SJSA1 (cell line): ENCODE measurements at regions not wholly inside any gene's neighbourhood (a gene's known extent, or its start where the extent isn't known, plus 50 kb on each side); places are given as distances from the start of the nearest gene placed in this dataset.

Experiments
- DNase-seq, 2 experiments: peaks; one replicate each; pipeline ENCODE4 v3.0.0-alpha.2; 2015 to 2020; ENCODE audit warnings: low spot score in 2 of 2, low read depth in 1 of 2
- H3K27ac ChIP-seq: fragments of 250-450 bp; sonication (Bioruptor Pico); 2 replicates; pipeline ENCODE4 v1.5.1; 2020; ENCODE audit warnings: mild to moderate bottlenecking, moderate library complexity
- H3K27me3 ChIP-seq: fragments of 250-450 bp; sonication (Bioruptor Pico); replicated peaks from 2 replicates; pipeline ENCODE4 v1.5.1; 2020; ENCODE audit warnings: mild to moderate bottlenecking, moderate library complexity
- H3K36me3 ChIP-seq: fragments of 250-450 bp; sonication (Bioruptor Pico); 2 replicates; pipeline ENCODE4 v1.5.1; 2020; ENCODE audit warnings: mild to moderate bottlenecking
- H3K4me1 ChIP-seq: fragments of 250-450 bp; sonication (Bioruptor Pico); replicated peaks from 2 replicates; pipeline ENCODE4 v1.6.1; 2021; ENCODE audit warnings: mild to moderate bottlenecking
- H3K4me3 ChIP-seq: fragments of 250-450 bp; sonication (Bioruptor Pico); 2 replicates; pipeline ENCODE4 v1.5.1; 2020; ENCODE audit warnings: mild to moderate bottlenecking
- H3K9me3 ChIP-seq: fragments of 250-450 bp; sonication (Bioruptor Pico); replicated peaks from 2 replicates; pipeline ENCODE4 v1.5.1; 2020; ENCODE audit warnings: mild to moderate bottlenecking

DNA sequence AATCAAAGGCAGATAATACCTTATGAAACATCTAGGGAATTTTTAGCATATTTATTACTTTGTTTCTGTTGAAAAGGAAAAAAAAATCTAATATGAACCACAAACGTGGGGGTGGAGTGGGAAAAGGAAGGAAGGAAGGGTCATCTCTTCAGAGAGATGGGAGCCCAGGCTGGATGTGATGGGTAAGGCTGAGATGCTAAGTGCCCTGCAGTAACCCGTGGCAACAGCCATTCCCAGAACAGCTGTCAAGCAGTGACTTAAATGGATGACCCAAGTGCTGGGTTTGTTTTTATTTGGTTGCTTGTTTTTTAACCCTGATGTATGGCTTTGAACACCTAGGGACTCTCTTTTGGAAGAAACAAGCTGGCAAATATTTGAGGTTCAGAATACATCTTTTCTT is 50.7 kb upstream of the KLF7 start:
- Histone ChIP-seq H3K4me1 (peaks cover 12% of the 10 kb centered on the region), H3K36me3 (no peaks in the 10 kb centered on the region)
- DNase-seq = no peak

DNA sequence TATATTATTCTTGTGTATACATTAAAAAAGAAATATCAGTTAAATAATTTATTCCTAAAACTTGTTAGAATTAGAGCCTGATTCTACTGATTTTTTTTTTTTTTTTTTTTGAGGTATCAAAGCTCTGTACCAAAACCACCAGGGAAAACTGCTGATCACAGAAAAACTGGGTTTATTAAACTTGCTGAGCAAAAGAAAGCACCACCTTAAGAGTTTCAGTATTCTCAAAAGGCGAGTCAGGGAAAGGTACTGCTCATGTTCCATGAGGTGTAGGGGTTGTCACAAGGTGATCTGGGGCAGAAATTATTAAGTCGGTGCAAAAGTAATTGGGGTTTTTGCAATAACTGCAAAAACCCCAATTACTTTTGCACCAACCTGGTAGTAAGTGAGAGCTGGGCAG is 51.7 kb upstream of the KLF7 start:
- DNase-seq = no peak
- Histone ChIP-seq H3K4me1 (peaks cover 12% of the 10 kb centered on the region), H3K4me3 (no peak overlapping the region), H3K36me3 (no peaks in the 10 kb centered on the region), H3K27ac (no peak overlapping the region), H3K9me3 (no peaks in the 10 kb centered on the region), H3K27me3 (no peaks in the 10 kb centered on the region)

More for the DNA sequence above, 50.7 kb upstream of the KLF7 start:
- no peak overlapping the region for H3K4me3 ChIP-seq
- no peaks in the 10 kb centered on the region for H3K27me3 ChIP-seq
- H3K27ac ChIP-seq = no peak overlapping the region
- H3K9me3 ChIP-seq = no peaks in the 10 kb centered on the region

DNA sequence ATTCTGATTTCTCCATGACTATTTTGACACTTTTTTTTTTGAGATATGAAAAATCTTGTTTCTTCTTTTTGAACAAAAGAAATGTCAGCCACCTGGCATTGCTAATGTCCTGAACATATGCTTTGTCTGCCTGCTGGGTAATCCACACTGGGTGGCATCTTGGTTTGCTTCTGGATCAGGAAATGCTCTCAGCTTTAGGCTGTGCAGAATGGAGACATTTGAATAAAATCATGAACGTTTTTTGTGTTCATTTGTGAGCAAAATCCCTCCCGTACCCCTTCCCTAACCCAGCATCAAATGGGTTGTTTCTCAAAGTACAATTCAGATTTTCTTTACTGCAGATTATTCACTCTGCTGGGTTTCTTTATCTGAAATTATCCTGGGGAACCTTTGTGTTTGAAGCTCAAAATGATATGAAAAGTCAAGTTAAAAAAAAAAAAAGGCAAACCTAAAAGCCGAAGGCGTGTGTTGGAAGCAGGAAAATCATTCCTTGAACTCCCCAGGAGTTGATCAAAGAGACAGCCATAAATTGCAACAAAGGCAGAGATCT is 53.4 kb upstream of the KLF7 start:
- no peaks in the 10 kb centered on the region for H3K27me3 ChIP-seq
- no peaks in the 10 kb centered on the region for H3K36me3 ChIP-seq
- H3K4me3 ChIP-seq = no peak overlapping the region
- H3K4me1 ChIP-seq = peaks cover 21% of the 10 kb centered on the region
- no peak for DNase-seq
- no peak overlapping the region for H3K27ac ChIP-seq
- no peaks in the 10 kb centered on the region for H3K9me3 ChIP-seq

DNA sequence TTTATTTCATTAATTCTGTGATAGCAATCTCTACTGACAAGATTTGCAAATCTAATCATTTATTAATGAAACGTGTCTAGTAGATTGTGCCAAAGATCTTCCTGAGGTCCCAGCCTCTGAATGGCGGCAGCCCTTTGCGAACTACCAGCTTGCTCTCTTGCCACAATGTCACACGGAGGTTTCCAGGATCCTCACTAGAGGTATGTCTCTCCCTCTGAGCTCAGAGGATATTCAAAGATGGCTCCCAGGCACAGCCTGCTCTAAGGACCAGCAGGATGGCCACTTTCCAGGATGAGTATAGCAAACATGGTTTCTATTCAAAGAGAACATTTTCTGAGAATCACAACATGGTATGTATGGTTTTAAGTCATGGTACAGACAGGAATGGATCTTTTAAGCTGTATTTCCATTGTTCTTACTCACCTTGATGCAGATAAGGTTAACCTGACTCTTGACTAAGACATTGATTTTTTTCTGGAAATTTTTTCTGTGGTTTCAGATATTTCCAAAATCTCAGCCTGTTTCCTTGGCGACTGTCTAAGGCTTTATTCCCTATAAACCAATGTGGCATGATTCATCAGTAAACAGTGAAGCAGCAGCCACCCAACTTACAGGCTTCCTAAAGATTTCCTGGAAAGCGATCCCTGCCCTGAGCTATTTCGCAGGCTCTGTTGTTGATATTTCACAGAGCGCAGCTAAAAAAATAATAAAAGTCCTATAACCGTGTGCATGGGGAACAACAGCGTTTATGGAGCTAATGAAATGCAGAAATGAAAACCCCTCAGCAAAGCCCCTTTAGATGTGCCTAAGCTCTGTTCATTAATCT is 54.1 kb upstream of the KLF7 start:
- DNase-seq = peak; percentile 60 to 64
- peaks cover 21% of the 10 kb centered on the region for H3K4me1 ChIP-seq
- no peak overlapping the region for H3K4me3 ChIP-seq
- no peaks in the 10 kb centered on the region for H3K9me3 ChIP-seq
- H3K27ac ChIP-seq = peak overlapping the region; percentile 57
- no peaks in the 10 kb centered on the region for H3K36me3 ChIP-seq
- no peaks in the 10 kb centered on the region for H3K27me3 ChIP-seq

DNA sequence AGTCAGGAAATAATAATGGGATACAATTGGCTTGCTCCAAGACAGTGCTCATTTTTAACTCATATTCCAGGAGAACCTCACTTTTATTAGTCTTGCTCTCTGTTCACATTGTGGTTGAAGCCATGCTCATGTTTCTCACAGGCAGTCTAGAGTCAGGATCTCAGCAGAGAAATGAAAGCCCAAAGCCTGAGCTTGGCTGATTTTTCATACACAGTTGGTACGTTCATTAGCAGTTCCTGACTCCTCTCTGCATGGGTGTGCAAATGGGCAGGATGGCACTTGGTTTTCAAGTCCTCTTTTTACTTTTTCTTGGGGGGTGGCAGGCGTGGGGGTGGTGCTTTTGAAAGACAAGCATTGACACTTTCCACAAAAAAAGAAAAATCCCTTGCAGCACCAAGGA is 56.0 kb upstream of the KLF7 start:
- Histone ChIP-seq H3K9me3 (no peaks in the 10 kb centered on the region), H3K4me1 (peaks cover 32% of the 10 kb centered on the region), H3K27me3 (no peaks in the 10 kb centered on the region), H3K36me3 (no peaks in the 10 kb centered on the region), H3K4me3 (no peak overlapping the region), H3K27ac (no peak overlapping the region)
- DNase-seq = no peak

DNA sequence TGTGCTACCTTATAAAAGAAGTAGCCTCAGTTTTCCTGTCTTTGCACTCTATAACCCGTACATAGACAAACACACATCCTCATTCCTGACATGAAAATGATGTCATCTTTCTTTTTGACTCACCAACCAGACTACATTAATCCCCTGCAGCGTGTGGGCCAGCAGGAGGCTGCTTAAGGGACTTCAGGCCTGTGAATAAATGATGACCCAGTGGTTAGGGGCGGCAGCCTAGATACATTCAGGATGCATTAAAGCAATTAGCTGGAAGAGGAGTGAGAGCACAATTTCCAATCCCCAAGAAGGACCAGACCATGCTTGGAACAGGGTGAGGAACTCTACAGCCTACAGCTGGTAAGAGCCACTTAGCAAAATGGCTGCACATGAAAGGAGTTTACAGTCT is 57.3 kb upstream of the KLF7 start:
- no peaks in the 10 kb centered on the region for H3K27me3 ChIP-seq
- no peak overlapping the region for H3K4me3 ChIP-seq
- H3K4me1 ChIP-seq = peaks cover 32% of the 10 kb centered on the region
- peak overlapping the region; percentile 19; the same call in 1 of the 2 replicates for H3K27ac ChIP-seq
- DNase-seq = peak in 1 of 2 experiments; percentile 57
- no peaks in the 10 kb centered on the region for H3K9me3 ChIP-seq
- H3K36me3 ChIP-seq = no peaks in the 10 kb centered on the region

DNA sequence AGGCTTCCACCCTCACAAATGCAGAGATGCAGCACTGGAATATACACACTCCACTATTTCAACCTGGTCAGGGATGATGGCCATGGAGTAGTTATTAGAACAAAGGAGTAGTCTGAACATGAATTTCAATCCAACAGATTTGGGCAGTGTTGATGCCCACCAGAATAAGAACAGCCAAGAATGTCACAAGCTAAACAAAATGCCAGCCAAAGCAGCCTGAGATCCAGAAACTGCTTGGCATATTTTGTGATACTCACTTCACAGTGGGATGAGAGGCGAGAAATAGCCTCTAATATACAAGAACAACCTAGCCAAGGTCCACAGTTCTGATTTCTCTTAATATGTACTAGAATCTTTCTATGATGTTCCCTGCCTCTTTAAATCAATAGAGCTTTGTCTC is 58.6 kb upstream of the KLF7 start:
- peaks cover 38% of the 10 kb centered on the region for H3K4me1 ChIP-seq
- no peak overlapping the region for H3K4me3 ChIP-seq
- H3K36me3 ChIP-seq = no peaks in the 10 kb centered on the region
- no peak for DNase-seq
- no peak overlapping the region for H3K27ac ChIP-seq
- H3K9me3 ChIP-seq = no peaks in the 10 kb centered on the region
- no peaks in the 10 kb centered on the region for H3K27me3 ChIP-seq

DNA sequence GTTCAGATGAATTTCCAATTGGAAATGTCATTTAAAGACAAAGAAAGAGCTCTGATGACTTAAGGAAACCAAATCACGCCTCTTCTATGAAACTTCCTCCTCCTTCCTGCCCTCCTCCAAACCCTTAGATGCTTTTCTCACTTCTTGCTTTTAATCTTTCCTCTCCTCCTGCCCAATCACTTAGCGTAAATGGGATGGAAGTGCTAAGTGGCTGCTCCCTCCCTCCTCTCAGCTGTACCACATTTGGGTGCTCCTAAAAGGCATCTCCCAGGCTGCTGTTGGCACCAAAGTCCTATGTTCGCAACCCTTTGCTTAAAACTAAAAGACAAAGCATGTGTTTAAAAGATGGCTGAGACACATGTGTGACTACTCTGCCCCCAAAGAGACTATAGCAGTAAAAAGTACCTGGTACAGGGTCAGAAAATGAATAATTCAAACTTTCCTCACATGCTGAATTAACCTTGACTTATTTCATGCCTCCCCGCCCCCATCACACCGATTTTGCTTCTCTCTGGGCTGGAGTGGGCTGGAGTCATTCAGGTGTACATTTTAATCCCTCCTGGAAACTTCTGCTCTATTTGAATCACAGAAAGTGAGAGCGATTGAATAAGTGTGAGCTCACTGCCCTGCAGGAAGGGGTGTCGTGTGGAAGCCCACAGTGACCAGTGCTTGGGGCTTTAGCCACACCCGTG is 59.2 kb upstream of the KLF7 start:
- H3K4me3 ChIP-seq = no peak overlapping the region
- no peaks in the 10 kb centered on the region for H3K36me3 ChIP-seq
- H3K9me3 ChIP-seq = no peaks in the 10 kb centered on the region
- no peak for DNase-seq
- H3K27ac ChIP-seq = no peak overlapping the region
- H3K27me3 ChIP-seq = no peaks in the 10 kb centered on the region
- H3K4me1 ChIP-seq = peaks cover 36% of the 10 kb centered on the region

DNA sequence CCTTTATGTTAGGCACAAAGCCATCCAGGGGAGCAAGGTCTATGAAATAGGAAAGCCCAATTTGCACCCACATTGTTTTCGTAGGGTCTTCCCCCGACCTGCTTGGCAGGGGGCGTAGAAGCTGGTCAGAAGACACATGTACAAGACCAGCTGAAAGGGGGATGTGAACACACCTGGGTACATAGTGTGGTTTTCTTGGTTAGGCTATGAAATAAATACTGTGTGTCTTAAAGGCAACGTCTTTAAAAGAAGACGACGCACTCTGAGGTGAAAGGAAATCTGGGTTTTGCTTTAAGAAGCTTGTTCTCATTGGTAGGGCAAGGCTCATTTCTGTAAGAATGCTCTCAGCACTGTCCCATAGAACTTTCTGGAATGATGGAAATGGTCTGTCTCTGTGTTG is 60.0 kb upstream of the KLF7 start:
- Histone ChIP-seq H3K4me3 (no peak overlapping the region), H3K27ac (no peak overlapping the region), H3K27me3 (no peaks in the 10 kb centered on the region), H3K9me3 (no peaks in the 10 kb centered on the region), H3K4me1 (peaks cover 30% of the 10 kb centered on the region), H3K36me3 (no peaks in the 10 kb centered on the region)
- no peak for DNase-seq

DNA sequence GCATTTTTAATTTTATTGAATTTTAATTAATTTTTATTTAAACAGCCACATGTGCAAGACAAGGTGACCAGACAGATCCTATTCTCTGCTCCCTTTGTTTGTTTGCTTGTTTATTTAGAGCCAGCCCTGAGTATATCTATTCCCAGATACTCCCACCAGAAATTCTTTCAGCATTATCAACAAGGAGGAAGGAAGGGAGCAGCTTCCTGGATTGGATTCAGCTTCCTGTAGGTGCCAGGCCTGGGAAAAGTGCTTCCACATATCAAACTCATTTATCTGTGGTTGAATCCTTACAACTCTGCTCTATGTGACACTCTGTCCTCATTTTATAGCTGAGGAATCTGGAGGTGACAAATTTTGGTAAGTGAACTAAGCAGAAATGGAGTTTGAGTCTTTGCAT is 60.5 kb upstream of the KLF7 start:
- Histone ChIP-seq H3K4me3 (no peak overlapping the region), H3K4me1 (peaks cover 35% of the 10 kb centered on the region), H3K36me3 (no peaks in the 10 kb centered on the region), H3K9me3 (no peaks in the 10 kb centered on the region), H3K27me3 (no peaks in the 10 kb centered on the region), H3K27ac (peak overlapping the region; percentile 5; the same call in 1 of the 2 replicates)
- DNase-seq = no peak

DNA sequence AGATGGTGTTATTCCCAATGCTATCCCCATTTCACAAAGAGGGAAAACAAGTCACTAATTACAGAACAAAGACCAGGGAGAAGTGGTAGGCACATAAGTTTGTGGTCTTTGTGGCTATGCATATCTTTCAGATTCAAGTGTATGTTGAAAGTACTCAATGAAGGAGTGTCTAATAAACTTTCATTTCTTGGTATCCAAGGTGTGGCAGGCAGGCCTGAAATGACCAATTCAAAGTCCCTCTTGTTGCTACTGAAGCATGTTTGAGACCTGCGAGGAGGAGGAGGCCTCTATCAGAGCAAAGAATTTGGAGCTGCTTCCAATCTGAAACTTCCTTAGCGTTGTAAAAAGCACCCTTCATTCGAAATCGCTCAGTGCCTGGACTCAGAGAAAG is 60.9 kb upstream of the KLF7 start:
- no peak overlapping the region for H3K4me3 ChIP-seq
- no peaks in the 10 kb centered on the region for H3K9me3 ChIP-seq
- H3K36me3 ChIP-seq = no peaks in the 10 kb centered on the region
- H3K27me3 ChIP-seq = no peaks in the 10 kb centered on the region
- DNase-seq = no peak
- peak overlapping the region; percentile 5; the same call in 1 of the 2 replicates for H3K27ac ChIP-seq
- peaks cover 39% of the 10 kb centered on the region for H3K4me1 ChIP-seq

DNA sequence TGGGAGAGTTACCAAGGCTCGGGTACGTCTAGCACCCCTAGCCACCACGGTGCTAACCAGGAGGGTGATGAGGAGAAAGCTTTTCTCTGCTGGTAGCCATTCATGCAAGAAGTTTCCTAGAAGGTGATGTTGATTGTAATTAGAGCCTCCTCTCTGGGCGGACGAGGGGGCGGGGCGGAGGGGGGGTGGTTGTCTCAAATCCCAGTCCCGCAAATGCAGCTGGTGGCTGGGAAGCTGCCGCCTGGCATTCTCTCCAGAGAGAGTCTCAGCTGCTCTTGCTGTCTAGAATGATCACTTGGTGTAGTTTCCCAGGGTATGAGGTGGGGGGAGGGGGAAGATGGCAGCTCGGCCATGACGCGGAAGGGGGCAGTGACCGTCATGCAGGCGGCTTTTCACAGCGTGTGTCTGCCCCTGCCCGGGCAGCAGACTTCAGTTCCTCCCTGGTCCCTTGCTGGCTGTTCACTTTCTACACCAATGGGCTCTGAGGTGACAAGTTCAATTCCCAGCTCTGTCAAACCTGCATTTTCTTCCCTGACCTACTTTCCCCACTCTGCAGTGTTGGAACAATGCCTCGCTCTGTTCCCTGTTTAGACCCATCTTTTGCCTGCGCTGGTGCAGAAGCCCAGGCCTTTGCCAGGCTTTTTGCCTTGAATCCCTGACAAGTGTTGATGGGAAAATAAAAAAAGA is 61.5 kb upstream of the KLF7 start:
- no peak for DNase-seq
- no peak overlapping the region for H3K27ac ChIP-seq

DNA sequence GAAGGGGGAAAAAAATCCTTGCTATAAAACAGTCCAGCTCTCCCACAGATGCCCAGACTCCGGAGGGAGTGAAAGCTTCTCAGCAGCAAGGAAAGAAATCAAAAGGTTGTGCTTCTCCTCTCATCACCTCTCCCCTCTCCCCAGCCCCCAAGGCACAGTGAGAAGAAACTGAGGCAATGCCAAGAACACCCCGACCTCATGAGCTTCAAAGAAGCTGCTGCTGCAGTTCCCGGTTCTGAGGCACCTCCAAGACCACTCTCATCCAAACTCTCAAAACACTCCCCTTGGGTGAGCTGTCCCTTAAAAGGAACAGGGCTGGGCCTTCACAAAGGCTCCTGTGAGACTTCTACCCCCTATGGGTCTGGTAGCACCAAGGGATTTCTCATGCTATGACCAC is 62.0 kb upstream of the KLF7 start:
- peaks cover 44% of the 10 kb centered on the region for H3K4me1 ChIP-seq
- no peak overlapping the region for H3K4me3 ChIP-seq
- H3K27ac ChIP-seq = no peak overlapping the region
- no peak for DNase-seq
- no peaks in the 10 kb centered on the region for H3K9me3 ChIP-seq
- H3K27me3 ChIP-seq = no peaks in the 10 kb centered on the region
- no peaks in the 10 kb centered on the region for H3K36me3 ChIP-seq

More for the DNA sequence above, 61.5 kb upstream of the KLF7 start:
- no peaks in the 10 kb centered on the region for H3K36me3 ChIP-seq
- no peak overlapping the region for H3K4me3 ChIP-seq
- H3K4me1 ChIP-seq = peaks cover 44% of the 10 kb centered on the region
- no peaks in the 10 kb centered on the region for H3K9me3 ChIP-seq
- no peaks in the 10 kb centered on the region for H3K27me3 ChIP-seq

DNA sequence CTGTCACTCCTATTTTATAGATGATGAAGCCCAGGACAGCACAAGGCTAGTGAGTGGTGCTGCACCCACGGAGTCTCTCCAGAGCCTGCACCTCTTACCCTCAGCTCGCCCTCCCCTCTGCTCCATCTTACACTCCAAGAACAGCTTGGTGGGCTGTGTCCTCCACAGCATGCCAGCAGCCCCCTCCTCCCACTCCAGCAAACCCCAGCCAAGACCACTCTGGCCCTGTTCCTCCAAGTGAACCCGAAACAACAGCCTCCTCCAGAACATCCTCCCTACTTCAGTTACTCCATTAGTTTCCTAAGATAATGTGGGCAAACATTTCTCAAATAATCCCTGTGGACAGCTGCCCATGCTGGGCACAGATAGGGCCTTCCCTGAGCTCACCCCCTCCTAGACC is 62.7 kb upstream of the KLF7 start:
- no peak for DNase-seq
- Histone ChIP-seq H3K9me3 (no peaks in the 10 kb centered on the region), H3K36me3 (no peaks in the 10 kb centered on the region), H3K27ac (no peak overlapping the region), H3K27me3 (no peaks in the 10 kb centered on the region), H3K4me3 (no peak overlapping the region), H3K4me1 (peaks cover 38% of the 10 kb centered on the region)
